ENCODE measurements at regions not wholly inside any gene's neighbourhood (a gene's known extent, or its start where the extent isn't known, plus 50 kb on each side); places are given as distances from the start of the nearest gene placed in this dataset.
A peak's percentile ranks its signal among the peaks of the same experiment; 100 is the strongest.

DNA sequence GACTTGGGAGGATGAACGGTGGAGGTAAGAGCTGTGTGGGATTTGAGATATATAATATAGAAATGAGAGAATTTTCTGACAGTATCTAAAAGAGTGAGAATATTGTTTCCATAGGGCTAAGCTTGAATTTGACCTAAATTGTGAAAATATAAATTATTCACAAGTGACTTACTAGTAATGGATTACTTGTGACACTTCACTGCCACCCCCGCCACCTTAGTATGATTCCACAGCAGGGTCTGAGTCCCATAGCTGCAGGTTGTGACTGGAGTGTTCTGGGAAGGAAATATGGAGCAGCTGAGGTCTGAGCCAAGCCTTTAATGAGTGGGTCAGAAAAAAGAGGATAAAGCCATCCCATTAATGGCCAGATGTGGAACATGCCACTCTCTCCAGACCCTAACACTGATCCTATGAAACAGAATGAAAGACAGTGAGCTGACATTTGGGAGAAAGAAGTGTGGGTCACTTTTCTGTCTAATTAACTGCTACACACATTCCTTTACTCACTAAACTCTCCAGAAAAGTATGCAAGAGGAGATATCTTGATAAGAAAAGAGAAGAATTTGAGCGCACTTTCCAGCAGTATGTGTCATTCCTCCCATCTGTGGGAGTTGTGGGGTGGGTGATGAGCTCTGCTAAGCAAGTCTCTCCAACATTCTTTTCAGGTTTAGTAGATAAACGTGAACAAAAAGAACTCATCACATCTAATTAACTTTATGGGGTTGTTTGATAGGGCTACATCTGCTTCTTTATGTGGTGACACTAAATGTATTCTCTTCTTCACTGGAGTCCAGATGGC is 1193.4 kb downstream of the SORCS3 start:
- DNase-seq (no peak), FAIRE-seq (no peak)
- no peaks in the 10 kb centered on the region for H3K36me3 ChIP-seq (ENCODE audit: control insufficient read depth in 3 of 3, insufficient read depth in 2 of 3, low read depth in 1 of 3, low read length in 3 of 3)
- WGBS, 3 donors: 72 to 82% (median 75%) methylated on average over 4 of the region's 4 CpGs
- H3K27me3 ChIP-seq (ENCODE audit: control insufficient read depth in 3 of 3, insufficient read depth in 3 of 3, low read length in 3 of 3): no peaks in the 10 kb centered on the region
- no peak overlapping the region for H3K4me3 ChIP-seq (ENCODE audit: low read depth in 1 of 3, low read length in 3 of 3)
- H3K4me1 ChIP-seq (ENCODE audit: control insufficient read depth in 3 of 3, insufficient read depth in 2 of 3, low read depth in 1 of 3, low read length in 2 of 3): no peaks in the 10 kb centered on the region
- no peaks in the 10 kb centered on the region for H3K9me3 ChIP-seq (ENCODE audit: control insufficient read depth in 2 of 2, insufficient read depth in 1 of 2, low read depth in 1 of 2, low read length in 1 of 2)
- no peak overlapping the region for H3K27ac ChIP-seq (ENCODE audit: low read depth in 1 of 3, low read length in 2 of 3)

GRCh38 chr10:105827133-105827532 is 1186.0 kb downstream of the SORCS3 start:
- Histone ChIP-seq H3K4me3 (ENCODE audit: low read depth in 1 of 3, low read length in 3 of 3) (no peak overlapping the region), H3K9me3 (ENCODE audit: control insufficient read depth in 2 of 2, insufficient read depth in 1 of 2, low read depth in 1 of 2, low read length in 1 of 2) (no peaks in the 10 kb centered on the region), H3K27me3 (ENCODE audit: control insufficient read depth in 3 of 3, insufficient read depth in 3 of 3, low read length in 3 of 3) (no peaks in the 10 kb centered on the region), H3K36me3 (ENCODE audit: control insufficient read depth in 3 of 3, insufficient read depth in 2 of 3, low read depth in 1 of 3, low read length in 3 of 3) (no peaks in the 10 kb centered on the region), H3K4me1 (ENCODE audit: control insufficient read depth in 3 of 3, insufficient read depth in 2 of 3, low read depth in 1 of 3, low read length in 2 of 3) (no peaks in the 10 kb centered on the region), H3K27ac (ENCODE audit: low read depth in 1 of 3, low read length in 2 of 3) (no peak overlapping the region)
- DNase-seq (no peak), FAIRE-seq (no peak)
- 79 to 91% (median 83%) methylated on average over 1 of the region's 1 CpG for WGBS, 3 donors

DNA sequence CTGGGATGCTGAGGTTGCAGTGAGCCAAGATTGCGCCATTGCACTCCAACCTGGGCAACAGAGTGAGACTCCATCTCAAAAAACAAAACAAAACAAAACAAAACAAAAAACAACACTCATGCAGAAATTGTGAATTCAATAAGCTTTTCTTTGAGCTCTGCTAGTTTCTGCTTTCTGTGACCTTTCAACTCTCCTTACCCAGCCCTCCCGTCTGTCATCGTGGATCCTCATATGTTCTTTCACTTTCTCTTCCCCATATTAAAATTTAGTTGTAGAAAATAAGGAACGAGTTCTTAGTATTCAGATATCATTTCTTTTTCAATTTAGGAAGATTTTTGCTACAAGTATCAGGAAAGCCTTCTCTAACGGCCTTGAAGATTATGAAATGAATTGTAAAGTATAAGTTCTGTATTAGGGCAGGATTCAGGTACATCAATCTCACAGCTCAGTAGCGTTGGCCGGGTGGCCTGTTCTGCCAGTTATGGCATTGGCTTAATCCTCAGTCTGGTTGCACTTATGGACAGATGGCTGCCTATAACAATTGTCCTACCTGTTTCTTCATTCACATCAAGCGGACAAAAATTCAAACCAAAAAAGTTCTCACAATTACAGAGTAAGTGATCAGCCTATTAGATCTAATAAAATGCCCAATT is 1167.0 kb downstream of the SORCS3 start:
- Histone ChIP-seq H3K9me3 (ENCODE audit: control insufficient read depth in 2 of 2, insufficient read depth in 1 of 2, low read depth in 1 of 2, low read length in 1 of 2) (no peaks in the 10 kb centered on the region), H3K36me3 (ENCODE audit: control insufficient read depth in 3 of 3, insufficient read depth in 2 of 3, low read depth in 1 of 3, low read length in 3 of 3) (no peaks in the 10 kb centered on the region), H3K27me3 (ENCODE audit: control insufficient read depth in 3 of 3, insufficient read depth in 3 of 3, low read length in 3 of 3) (no peaks in the 10 kb centered on the region), H3K27ac (ENCODE audit: low read depth in 1 of 3, low read length in 2 of 3) (no peak overlapping the region), H3K4me3 (ENCODE audit: low read depth in 1 of 3, low read length in 3 of 3) (no peak overlapping the region), H3K4me1 (ENCODE audit: control insufficient read depth in 3 of 3, insufficient read depth in 2 of 3, low read depth in 1 of 3, low read length in 2 of 3) (no peaks in the 10 kb centered on the region)
- FAIRE-seq (no peak), DNase-seq (peak in 1 of 2 donors; percentile 25)
- 53 to 72% (median 59%) methylated on average over 8 of the region's 8 CpGs for WGBS, 3 donors

GRCh38 chr10:105803206-105803605 is 1162.1 kb downstream of the SORCS3 start:
- Histone ChIP-seq H3K4me3 (ENCODE audit: low read depth in 1 of 3, low read length in 3 of 3) (no peak overlapping the region), H3K27ac (ENCODE audit: low read depth in 1 of 3, low read length in 2 of 3) (no peak overlapping the region), H3K27me3 (ENCODE audit: control insufficient read depth in 3 of 3, insufficient read depth in 3 of 3, low read length in 3 of 3) (peaks cover 0 to 2% (median 0%) of the 10 kb centered on the region in 3 donors), H3K4me1 (ENCODE audit: control insufficient read depth in 3 of 3, insufficient read depth in 2 of 3, low read depth in 1 of 3, low read length in 2 of 3) (no peaks in the 10 kb centered on the region), H3K9me3 (ENCODE audit: control insufficient read depth in 2 of 2, insufficient read depth in 1 of 2, low read depth in 1 of 2, low read length in 1 of 2) (no peaks in the 10 kb centered on the region), H3K36me3 (ENCODE audit: control insufficient read depth in 3 of 3, insufficient read depth in 2 of 3, low read depth in 1 of 3, low read length in 3 of 3) (no peaks in the 10 kb centered on the region)
- WGBS, 3 donors: 10 to 34% (median 17%) methylated on average over 2 of the region's 2 CpGs
- DNase-seq: peak; percentile 44 to 64
- no peak for FAIRE-seq

DNA sequence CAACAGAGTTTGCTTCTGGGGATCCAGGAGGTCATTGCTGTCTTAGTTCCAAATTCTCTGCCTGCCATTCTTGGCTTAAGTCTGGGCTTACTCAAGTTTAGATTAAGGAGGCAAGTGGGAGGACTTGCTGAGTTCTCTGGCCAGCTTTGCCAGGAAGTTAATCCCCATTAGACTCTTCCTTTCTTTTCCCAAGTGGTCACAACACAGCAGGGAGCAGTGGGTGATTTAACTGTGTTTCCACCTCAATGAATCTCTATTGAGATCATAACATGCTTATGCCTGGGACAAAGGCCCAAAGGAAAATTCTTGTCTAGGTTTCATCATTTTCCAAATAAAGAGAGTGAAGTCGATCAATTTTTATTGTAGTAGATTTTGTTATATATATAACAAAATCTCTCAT is 1159.6 kb downstream of the SORCS3 start:
- no peak for DNase-seq
- H3K4me1 ChIP-seq (ENCODE audit: control insufficient read depth in 3 of 3, insufficient read depth in 2 of 3, low read depth in 1 of 3, low read length in 2 of 3): no peaks in the 10 kb centered on the region
- no peaks in the 10 kb centered on the region for H3K9me3 ChIP-seq (ENCODE audit: control insufficient read depth in 2 of 2, insufficient read depth in 1 of 2, low read depth in 1 of 2, low read length in 1 of 2)
- no peak for FAIRE-seq
- WGBS, 3 donors: 70 to 91% (median 77%) methylated on average over 1 of the region's 1 CpG
- no peak overlapping the region for H3K27ac ChIP-seq (ENCODE audit: low read depth in 1 of 3, low read length in 2 of 3)
- no peaks in the 10 kb centered on the region for H3K36me3 ChIP-seq (ENCODE audit: control insufficient read depth in 3 of 3, insufficient read depth in 2 of 3, low read depth in 1 of 3, low read length in 3 of 3)
- peaks cover 0 to 2% (median 0%) of the 10 kb centered on the region in 3 donors for H3K27me3 ChIP-seq (ENCODE audit: control insufficient read depth in 3 of 3, insufficient read depth in 3 of 3, low read length in 3 of 3)
- H3K4me3 ChIP-seq (ENCODE audit: low read depth in 1 of 3, low read length in 3 of 3): no peak overlapping the region

DNA sequence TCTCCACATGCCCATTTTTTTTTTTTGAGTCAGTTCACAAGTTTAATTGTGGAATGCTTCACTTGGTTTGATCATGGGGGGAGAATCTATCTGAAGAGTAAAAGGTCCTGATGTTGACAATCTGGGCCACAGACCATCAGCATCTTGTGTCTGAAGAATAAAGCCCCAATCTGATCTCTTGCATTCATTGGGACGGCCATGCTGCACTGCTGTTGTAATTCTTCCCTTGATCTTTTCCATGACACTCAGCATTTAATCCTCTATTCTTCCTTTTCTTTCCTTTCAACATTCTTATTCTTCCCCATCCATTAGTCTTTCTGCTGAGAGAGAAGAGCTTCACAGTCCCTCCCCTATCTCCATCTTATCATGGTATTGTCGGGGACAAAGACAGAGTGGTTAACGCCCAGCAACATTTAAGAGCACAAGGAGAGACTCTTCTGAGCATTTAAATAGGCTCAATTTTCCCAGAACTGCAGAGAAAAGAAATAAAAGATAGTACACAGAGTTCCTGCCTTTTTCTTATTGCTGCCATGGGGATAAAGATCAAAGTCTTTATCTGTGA is 1157.3 kb downstream of the SORCS3 start:
- FAIRE-seq (no peak), DNase-seq (no peak)
- Histone ChIP-seq H3K36me3 (ENCODE audit: control insufficient read depth in 3 of 3, insufficient read depth in 2 of 3, low read depth in 1 of 3, low read length in 3 of 3) (no peaks in the 10 kb centered on the region), H3K27ac (ENCODE audit: low read depth in 1 of 3, low read length in 2 of 3) (no peak overlapping the region), H3K4me1 (ENCODE audit: control insufficient read depth in 3 of 3, insufficient read depth in 2 of 3, low read depth in 1 of 3, low read length in 2 of 3) (no peaks in the 10 kb centered on the region), H3K9me3 (ENCODE audit: control insufficient read depth in 2 of 2, insufficient read depth in 1 of 2, low read depth in 1 of 2, low read length in 1 of 2) (no peaks in the 10 kb centered on the region), H3K4me3 (ENCODE audit: low read depth in 1 of 3, low read length in 3 of 3) (no peak overlapping the region), H3K27me3 (ENCODE audit: control insufficient read depth in 3 of 3, insufficient read depth in 3 of 3, low read length in 3 of 3) (peaks cover 0 to 2% (median 0%) of the 10 kb centered on the region in 3 donors)
- 61 to 77% (median 74%) methylated on average over 3 of the region's 3 CpGs for WGBS, 3 donors

- Histone ChIP-seq H3K4me1 (ENCODE audit: control insufficient read depth in 3 of 3, insufficient read depth in 2 of 3, low read depth in 1 of 3, low read length in 2 of 3) (no peaks in the 10 kb centered on the region), H3K4me3 (ENCODE audit: low read depth in 1 of 3, low read length in 3 of 3) (no peak overlapping the region), H3K36me3 (ENCODE audit: control insufficient read depth in 3 of 3, insufficient read depth in 2 of 3, low read depth in 1 of 3, low read length in 3 of 3) (no peaks in the 10 kb centered on the region), H3K9me3 (ENCODE audit: control insufficient read depth in 2 of 2, insufficient read depth in 1 of 2, low read depth in 1 of 2, low read length in 1 of 2) (no peaks in the 10 kb centered on the region), H3K27ac (ENCODE audit: low read depth in 1 of 3, low read length in 2 of 3) (no peak overlapping the region), H3K27me3 (ENCODE audit: control insufficient read depth in 3 of 3, insufficient read depth in 3 of 3, low read length in 3 of 3) (peaks cover 0 to 2% (median 0%) of the 10 kb centered on the region in 3 donors)
- 35 to 56% (median 55%) methylated on average over 6 of the region's 6 CpGs for WGBS, 3 donors
- DNase-seq: peak; percentile 41 to 63
- no peak for FAIRE-seq
Observed at GRCh38 chr10:105797234-105797890, 1156.3 kb downstream of the SORCS3 start.

DNA sequence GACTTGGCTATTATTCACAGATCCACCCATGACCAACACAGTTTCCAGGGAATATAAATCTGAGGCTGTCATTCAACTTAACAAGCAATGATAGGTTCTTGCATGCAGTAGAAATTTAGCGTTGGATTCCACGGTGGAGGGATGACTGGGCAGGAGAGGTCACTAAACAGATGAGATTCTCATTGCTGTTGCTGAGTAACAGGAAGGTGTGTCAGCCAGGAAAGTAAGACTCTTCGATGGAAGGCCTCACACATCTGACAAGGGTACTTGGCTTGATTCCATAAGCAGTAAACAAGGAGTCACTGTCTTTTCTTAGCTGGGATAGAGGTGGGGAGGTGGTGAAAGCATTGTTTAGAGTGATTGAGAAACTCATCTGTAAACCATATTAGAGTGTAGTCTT is 1152.0 kb downstream of the SORCS3 start:
- no peaks in the 10 kb centered on the region for H3K36me3 ChIP-seq (ENCODE audit: control insufficient read depth in 3 of 3, insufficient read depth in 2 of 3, low read depth in 1 of 3, low read length in 3 of 3)
- H3K4me3 ChIP-seq (ENCODE audit: low read depth in 1 of 3, low read length in 3 of 3): no peak overlapping the region
- no peaks in the 10 kb centered on the region for H3K4me1 ChIP-seq (ENCODE audit: control insufficient read depth in 3 of 3, insufficient read depth in 2 of 3, low read depth in 1 of 3, low read length in 2 of 3)
- H3K9me3 ChIP-seq (ENCODE audit: control insufficient read depth in 2 of 2, insufficient read depth in 1 of 2, low read depth in 1 of 2, low read length in 1 of 2): no peaks in the 10 kb centered on the region
- DNase-seq (no peak), FAIRE-seq (no peak)
- 52 to 61% (median 57%) methylated on average over 3 of the region's 3 CpGs for WGBS, 3 donors
- no peak overlapping the region for H3K27ac ChIP-seq (ENCODE audit: low read depth in 1 of 3, low read length in 2 of 3)
- H3K27me3 ChIP-seq (ENCODE audit: control insufficient read depth in 3 of 3, insufficient read depth in 3 of 3, low read length in 3 of 3): no peaks in the 10 kb centered on the region
